Subcutaneous abdominal adipose tissue (tissue), 5 donors: ENCODE measurements at regions not wholly inside any gene's neighbourhood (a gene's known extent, or its start where the extent isn't known, plus 50 kb on each side); places are given as distances from the start of the nearest gene placed in this dataset.

Experiments used
- H3K27ac ChIP-seq: one replicate; pipeline ENCODE4 v1.7.0; 2013; ENCODE audit warnings: low read depth, mild to moderate bottlenecking, inconsistent platforms, low read length, moderate library complexity
- H3K27me3 ChIP-seq, 5 donors: one replicate each; pipeline ENCODE4 v1.7.0; 2013; ENCODE audit warnings: low read length in 5 of 5, inconsistent platforms in 1 of 5; ENCODE audit not compliant: control insufficient read depth in 5 of 5, insufficient read depth in 4 of 5
- H3K36me3 ChIP-seq, 5 donors: one replicate each; pipeline ENCODE4 v1.7.0; 2013; ENCODE audit warnings: low read length in 5 of 5; ENCODE audit not compliant: control insufficient read depth in 5 of 5, insufficient read depth in 5 of 5
- H3K4me1 ChIP-seq, 5 donors: one replicate each; pipeline ENCODE4 v1.7.0; 2013; ENCODE audit warnings: low read length in 5 of 5, mild to moderate bottlenecking in 3 of 5, moderate library complexity in 1 of 5; ENCODE audit not compliant: control insufficient read depth in 5 of 5, insufficient read depth in 5 of 5
- H3K4me3 ChIP-seq, 5 donors: one replicate each; pipeline ENCODE4 v1.7.0; 2013; ENCODE audit warnings: low read length in 5 of 5, low read depth in 1 of 5
- H3K9ac ChIP-seq, 5 donors: one replicate each; pipeline ENCODE4 v1.7.0; 2013; ENCODE audit warnings: low read length in 5 of 5, mild to moderate bottlenecking in 4 of 5, moderate library complexity in 3 of 5
- H3K9me3 ChIP-seq, 5 donors: one replicate each; pipeline ENCODE4 v1.7.0; 2013; ENCODE audit warnings: low read length in 5 of 5; ENCODE audit not compliant: control insufficient read depth in 5 of 5
- donor health status: healthy.
- donor health status: healthy.
- donor health status: healthy.
- donor health status: healthy.
- donor health status: healthy.

DNA sequence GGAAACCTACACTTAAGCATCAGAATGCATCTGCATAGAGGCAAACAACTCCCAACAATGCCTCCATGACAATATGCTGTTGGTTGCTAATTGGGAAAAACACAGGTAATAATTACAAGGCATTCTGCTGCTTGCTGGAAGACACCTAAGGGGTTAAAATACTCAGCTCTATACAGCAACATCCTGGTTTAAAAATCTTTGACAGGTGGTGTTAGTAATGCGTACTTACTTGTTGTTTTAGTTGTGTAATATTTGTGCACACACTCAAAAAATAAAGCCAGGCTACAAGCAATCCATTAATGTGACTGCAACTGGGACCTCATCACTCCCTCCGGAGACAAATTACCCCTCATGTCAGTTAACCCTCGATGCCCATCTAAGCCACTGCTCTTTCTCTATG, 126.3 kb upstream of the ELL2 start:
- no peaks in the 10 kb centered on the region for H3K27me3 ChIP-seq
- H3K4me1 ChIP-seq, result no peaks in the 10 kb centered on the region
- no peaks in the 10 kb centered on the region for H3K36me3 ChIP-seq
- H3K9me3 ChIP-seq, result no peaks in the 10 kb centered on the region
- no peak overlapping the region for H3K9ac ChIP-seq
- H3K27ac ChIP-seq, result no peak overlapping the region
- H3K4me3 ChIP-seq, result no peak overlapping the region

DNA sequence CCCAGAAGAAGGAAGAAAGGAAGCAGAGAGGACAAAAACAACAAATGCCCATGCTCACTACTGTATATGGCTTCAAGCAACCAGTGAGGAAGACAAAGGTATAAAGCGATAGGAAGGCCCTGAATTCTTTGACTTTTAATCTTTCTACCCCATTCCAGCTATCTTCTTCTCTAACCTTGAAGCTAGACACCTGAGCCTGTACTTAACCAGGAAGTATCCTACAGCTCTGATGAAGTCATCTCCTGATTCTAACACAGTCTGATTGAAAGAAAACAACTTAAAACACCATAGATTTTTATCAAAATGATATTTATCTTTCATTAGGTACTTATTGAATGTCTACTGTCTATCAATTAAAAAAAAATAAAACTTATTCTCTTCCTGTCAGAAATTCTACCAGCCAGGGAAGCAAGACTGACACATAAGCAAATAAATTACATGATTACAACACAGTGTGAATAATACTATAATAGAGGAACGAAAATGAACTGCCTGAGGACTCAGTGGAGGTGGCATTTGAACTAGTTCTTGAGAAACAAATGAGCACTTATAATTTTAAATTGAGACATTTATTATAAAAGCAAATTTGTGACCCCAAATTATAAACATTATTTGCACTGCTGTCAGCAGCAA, 123.3 kb upstream of the ELL2 start:
- Histone ChIP-seq H3K9me3 (no peaks in the 10 kb centered on the region), H3K27me3 (no peaks in the 10 kb centered on the region), H3K27ac (no peak overlapping the region), H3K4me3 (no peak overlapping the region), H3K36me3 (no peaks in the 10 kb centered on the region), H3K4me1 (no peaks in the 10 kb centered on the region), H3K9ac (no peak overlapping the region)

DNA sequence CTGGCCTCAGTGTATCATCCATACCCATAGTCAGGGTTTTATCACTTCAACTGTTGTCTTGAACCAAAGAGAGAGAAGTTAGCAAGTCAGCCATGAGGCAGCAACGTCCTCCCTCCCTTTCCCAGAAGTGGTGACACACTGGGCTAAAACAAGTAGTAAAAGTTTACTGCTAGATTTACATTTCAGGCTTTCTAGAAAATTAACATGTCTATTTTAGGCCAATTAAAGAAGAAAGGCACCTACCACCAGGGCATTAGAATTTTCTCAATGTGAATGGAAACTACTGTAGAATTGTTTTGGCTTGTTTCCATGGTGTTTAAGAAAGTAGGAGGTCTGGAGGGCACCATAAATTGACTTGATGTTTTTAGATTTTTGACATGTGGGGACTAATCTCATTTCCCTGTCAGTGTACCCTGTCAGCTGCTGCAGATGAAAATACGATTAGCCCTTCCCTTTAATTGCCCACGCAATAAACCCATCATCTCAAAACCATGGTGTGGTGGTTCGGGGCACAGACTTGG, 121.8 kb upstream of the ELL2 start:
- H3K4me1 ChIP-seq, result no peaks in the 10 kb centered on the region
- H3K9ac ChIP-seq, result no peak overlapping the region
- H3K36me3 ChIP-seq, result no peaks in the 10 kb centered on the region
- no peak overlapping the region for H3K4me3 ChIP-seq
- H3K27ac ChIP-seq, result no peak overlapping the region
- no peaks in the 10 kb centered on the region for H3K9me3 ChIP-seq
- H3K27me3 ChIP-seq, result no peaks in the 10 kb centered on the region

DNA sequence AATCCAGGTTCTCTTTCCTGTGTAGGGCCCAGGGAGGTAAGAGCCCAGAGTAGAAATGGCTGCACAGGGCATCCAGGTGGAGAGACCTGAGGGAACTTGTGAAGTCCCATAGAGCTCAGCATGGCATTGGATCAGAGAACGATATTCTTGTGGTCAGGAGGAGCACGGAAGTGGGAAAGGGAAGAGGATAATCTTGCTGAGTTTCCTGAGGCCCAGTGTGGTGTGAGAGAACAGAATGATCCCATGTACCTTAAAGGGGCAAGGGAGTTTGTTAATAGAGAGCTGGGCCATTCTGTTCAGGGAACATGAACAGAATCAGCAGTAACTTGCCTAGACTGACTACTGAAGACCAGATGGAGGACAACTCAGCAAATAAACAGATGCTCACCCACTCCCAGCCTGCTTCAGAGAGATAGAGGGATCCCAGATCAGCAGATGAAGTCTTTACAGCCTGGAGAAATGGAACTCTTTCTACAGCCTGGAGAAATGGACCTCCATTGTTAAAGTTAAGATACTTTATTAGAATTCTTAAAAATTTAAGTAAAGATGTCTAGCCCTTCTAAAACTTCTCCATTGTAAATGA, 119.7 kb upstream of the ELL2 start:
- Histone ChIP-seq H3K4me1 (no peaks in the 10 kb centered on the region), H3K9me3 (no peaks in the 10 kb centered on the region), H3K4me3 (no peak overlapping the region), H3K27me3 (no peaks in the 10 kb centered on the region), H3K9ac (no peak overlapping the region), H3K27ac (no peak overlapping the region), H3K36me3 (no peaks in the 10 kb centered on the region)

DNA sequence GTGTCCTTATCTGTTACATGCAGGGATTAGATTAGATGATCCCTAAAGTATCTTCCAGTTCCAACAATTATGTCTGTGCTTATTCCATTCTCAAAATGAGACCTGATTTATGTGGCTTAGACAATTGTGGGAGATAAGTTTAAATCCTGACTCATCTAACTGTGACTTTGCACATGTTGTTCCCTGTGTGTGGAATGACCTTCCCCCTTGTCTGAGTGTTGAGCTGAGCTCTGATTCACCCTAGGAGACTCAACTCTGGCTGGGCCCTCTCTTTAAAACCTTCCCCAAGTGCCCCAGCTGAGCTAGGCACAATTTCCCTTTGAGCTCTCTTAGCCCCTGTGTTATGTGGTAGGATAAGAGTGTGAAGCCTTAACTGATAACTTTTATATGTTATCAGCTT, 118.9 kb upstream of the ELL2 start:
- H3K4me1 ChIP-seq, result no peaks in the 10 kb centered on the region
- H3K36me3 ChIP-seq, result no peaks in the 10 kb centered on the region
- H3K4me3 ChIP-seq, result no peak overlapping the region
- H3K9me3 ChIP-seq, result no peaks in the 10 kb centered on the region
- no peak overlapping the region for H3K27ac ChIP-seq
- no peaks in the 10 kb centered on the region for H3K27me3 ChIP-seq
- H3K9ac ChIP-seq, result no peak overlapping the region

DNA sequence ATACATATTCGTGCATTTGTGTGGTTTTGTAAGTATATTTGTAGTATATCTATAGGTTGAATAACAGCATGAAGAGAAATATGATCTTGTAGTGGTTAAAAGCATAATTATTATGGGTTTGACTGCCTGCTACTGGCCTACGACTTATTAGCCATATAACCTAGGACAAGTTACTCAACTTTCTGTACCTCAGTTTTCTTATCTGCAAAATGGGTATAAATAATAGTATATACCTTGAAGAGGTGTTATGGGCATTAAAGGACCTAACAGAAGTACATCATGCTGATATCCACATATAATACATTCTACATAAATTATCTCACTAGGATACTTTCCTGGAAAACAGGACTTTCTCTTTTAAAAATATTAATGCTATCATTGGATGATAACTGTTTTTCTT, 118.3 kb upstream of the ELL2 start:
- Histone ChIP-seq H3K9me3 (no peaks in the 10 kb centered on the region), H3K9ac (no peak overlapping the region), H3K4me1 (no peaks in the 10 kb centered on the region), H3K36me3 (no peaks in the 10 kb centered on the region), H3K27ac (no peak overlapping the region), H3K4me3 (no peak overlapping the region), H3K27me3 (no peaks in the 10 kb centered on the region)

DNA sequence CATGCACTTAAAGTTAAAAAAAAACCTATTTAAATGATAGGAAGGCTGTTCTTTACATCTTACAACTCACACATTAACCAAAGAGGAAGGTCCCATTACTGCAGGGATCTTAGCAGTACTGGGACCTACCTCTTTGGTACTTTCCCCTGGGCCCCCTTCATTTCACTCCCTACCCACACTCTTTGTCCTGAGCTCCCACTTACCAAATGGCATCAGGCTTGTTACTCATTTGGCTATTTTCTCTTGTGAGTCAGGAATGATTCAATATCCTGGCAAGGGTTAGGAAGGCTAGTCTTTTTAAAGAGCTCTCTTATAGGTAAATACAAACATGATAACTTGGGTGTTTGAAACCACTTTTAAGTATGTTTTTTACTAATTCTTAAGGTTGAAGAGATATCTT, 117.4 kb upstream of the ELL2 start:
- H3K27ac ChIP-seq, result no peak overlapping the region

DNA sequence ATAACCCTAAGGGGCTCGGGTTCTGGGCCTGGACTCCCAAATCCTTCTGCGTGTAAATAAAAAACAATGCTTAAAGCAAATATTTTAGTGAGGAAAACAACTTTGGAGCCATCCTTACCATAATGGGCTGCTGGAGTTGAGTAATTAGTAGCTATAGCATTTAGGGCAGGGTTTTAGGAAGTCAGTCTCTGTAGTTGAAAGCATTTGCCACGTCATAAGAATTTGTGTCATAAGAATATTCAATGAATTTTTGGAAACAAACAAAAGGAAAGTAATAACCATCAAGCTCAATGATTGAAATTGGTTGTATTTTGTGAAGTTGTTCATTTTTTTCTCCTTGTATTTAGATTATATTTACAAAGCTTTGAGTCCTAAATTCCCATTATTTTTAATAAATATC, 114.8 kb upstream of the ELL2 start:
- no peaks in the 10 kb centered on the region for H3K36me3 ChIP-seq
- no peaks in the 10 kb centered on the region for H3K9me3 ChIP-seq
- H3K9ac ChIP-seq, result no peak overlapping the region
- no peak overlapping the region for H3K27ac ChIP-seq
- no peaks in the 10 kb centered on the region for H3K4me1 ChIP-seq
- no peak overlapping the region for H3K4me3 ChIP-seq
- H3K27me3 ChIP-seq, result no peaks in the 10 kb centered on the region

More for the DNA sequence above, 117.4 kb upstream of the ELL2 start:
- no peaks in the 10 kb centered on the region for H3K9me3 ChIP-seq
- H3K4me3 ChIP-seq, result no peak overlapping the region
- no peaks in the 10 kb centered on the region for H3K4me1 ChIP-seq
- H3K27me3 ChIP-seq, result no peaks in the 10 kb centered on the region
- H3K36me3 ChIP-seq, result no peaks in the 10 kb centered on the region
- no peak overlapping the region for H3K9ac ChIP-seq

DNA sequence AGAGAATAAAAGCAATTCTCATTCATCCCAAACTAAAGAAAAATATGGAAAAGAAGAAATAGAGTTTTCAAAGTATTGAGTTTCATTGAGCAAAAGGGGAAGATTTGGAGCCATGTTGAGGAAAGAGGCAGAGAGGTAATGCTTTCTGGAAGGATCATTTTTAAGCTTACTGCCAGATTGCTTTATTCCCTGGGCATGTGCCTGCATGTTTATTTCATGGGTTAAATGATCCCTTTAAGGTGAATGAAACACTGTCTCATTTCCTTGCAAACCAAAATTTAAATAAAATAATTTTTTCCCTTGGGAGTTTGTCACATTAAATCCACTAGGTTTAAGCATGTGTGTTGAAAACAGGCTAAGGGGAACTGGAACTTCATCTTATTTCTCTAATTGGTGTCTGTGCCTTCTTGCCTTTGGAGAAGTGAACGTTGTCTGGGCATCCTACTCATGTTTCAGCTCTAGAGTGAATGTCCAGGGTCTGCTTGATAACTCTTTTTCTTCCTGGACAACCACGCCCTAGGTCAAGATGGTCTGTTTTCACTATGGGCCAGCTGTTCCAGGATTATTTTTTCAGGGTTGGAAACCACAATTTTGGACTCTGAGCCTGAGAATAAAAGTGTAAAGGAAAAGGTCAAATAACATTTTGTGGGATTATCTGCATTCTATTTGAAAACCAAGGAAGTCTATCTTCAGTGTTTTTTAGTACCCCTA, 114.1 kb upstream of the ELL2 start:
- no peaks in the 10 kb centered on the region for H3K36me3 ChIP-seq
- no peak overlapping the region for H3K4me3 ChIP-seq
- no peaks in the 10 kb centered on the region for H3K27me3 ChIP-seq
- H3K9ac ChIP-seq, result no peak overlapping the region
- no peak overlapping the region for H3K27ac ChIP-seq
- no peaks in the 10 kb centered on the region for H3K4me1 ChIP-seq
- no peaks in the 10 kb centered on the region for H3K9me3 ChIP-seq

DNA sequence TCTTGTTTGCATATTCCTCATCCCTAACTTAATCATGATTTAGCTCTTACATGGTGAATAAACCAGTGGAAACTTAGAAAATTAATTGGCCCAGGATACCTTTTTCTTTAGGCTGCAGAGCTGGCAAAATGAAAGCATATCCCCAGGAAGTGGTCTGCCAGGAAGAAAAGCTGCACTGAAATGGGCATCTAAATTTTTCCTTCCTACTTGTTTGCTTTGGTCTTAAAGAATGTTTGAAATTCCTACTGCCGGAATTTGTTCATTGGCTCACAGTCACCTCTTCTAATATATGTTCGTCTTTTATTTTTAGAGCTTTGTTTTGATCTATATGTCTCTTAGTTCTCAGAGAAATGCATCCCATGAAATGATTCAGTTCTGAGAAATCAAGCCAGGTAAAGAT, 113.2 kb upstream of the ELL2 start:
- Histone ChIP-seq H3K4me1 (peaks cover 0 to 2% (median 0%) of the 10 kb centered on the region in 5 donors), H3K9ac (no peak overlapping the region), H3K27ac (no peak overlapping the region), H3K9me3 (no peaks in the 10 kb centered on the region), H3K27me3 (no peaks in the 10 kb centered on the region), H3K36me3 (no peaks in the 10 kb centered on the region), H3K4me3 (no peak overlapping the region)
